GM12878 (cell line): ENCODE measurements at regions not wholly inside any gene's neighbourhood (a gene's known extent, or its start where the extent isn't known, plus 50 kb on each side); places are given as distances from the start of the nearest gene placed in this dataset.

Experiments used
- BMI1 ChIP-seq: fragments of 450-650 bp; IDR thresholded peaks from 2 replicates; pipeline ENCODE4 v1.6.1; 2016; ENCODE audit warnings: mild to moderate bottlenecking, moderate library complexity, borderline replicate concordance
- E2F8 ChIP-seq: fragments of 450-650 bp; IDR thresholded peaks from 2 replicates; pipeline ENCODE4 v1.6.1; 2018; ENCODE audit warnings: mild to moderate bottlenecking, low read depth, moderate library complexity; ENCODE audit not compliant: partially characterized antibody
- HSF1 ChIP-seq: fragments of 150-350 bp; IDR thresholded peaks from 2 replicates; pipeline ENCODE4 v1.6.1; 2014; ENCODE audit warnings: mild to moderate bottlenecking, low read depth, low read length
- KDM1A ChIP-seq: fragments of 200-600 bp; sonication (generic); IDR thresholded peaks from 2 replicates; pipeline ENCODE4 v1.6.1; 2016; ENCODE audit warnings: borderline replicate concordance
- PBX3 ChIP-seq: IDR thresholded peaks from 2 replicates; pipeline ENCODE4 v1.6.1; 2011; ENCODE audit warnings: mild to moderate bottlenecking, low read depth, low read length, moderate library complexity; ENCODE audit not compliant: insufficient replicate concordance
- POU2F2 ChIP-seq: IDR thresholded peaks from 3 replicates; pipeline ENCODE4 v1.6.1; 2011; ENCODE audit warnings: low read depth, mild to moderate bottlenecking, low read length, borderline replicate concordance
- SMAD5 ChIP-seq: IDR thresholded peaks from 2 replicates; pipeline ENCODE4 v1.6.1; 2016; ENCODE audit warnings: antibody characterized with exemption, low read depth
- TCF3 ChIP-seq: IDR thresholded peaks from 2 replicates; pipeline ENCODE4 v1.6.1; 2012; ENCODE audit warnings: low read depth, mild to moderate bottlenecking, low read length, borderline replicate concordance; ENCODE audit not compliant: insufficient read depth
- USF1 ChIP-seq: IDR thresholded peaks from 2 replicates; pipeline ENCODE4 v1.6.1; 2011; ENCODE audit warnings: borderline replicate concordance, low read depth, mild to moderate bottlenecking, moderate library complexity, mixed read lengths, low read length; ENCODE audit not compliant: insufficient read depth; ENCODE audit errors: extremely low read length
- ZZZ3 ChIP-seq: IDR thresholded peaks from 2 replicates; pipeline ENCODE4 v1.6.1; 2011; ENCODE audit warnings: low read depth; ENCODE audit not compliant: control insufficient read depth, insufficient read length

- no peak for TF ChIP-seq PBX3
- TF ChIP-seq USF1: no peak
- no peak for TF ChIP-seq BMI1
- TF ChIP-seq SMAD5: no peak
- TF ChIP-seq POU2F2: no peak
- TF ChIP-seq TCF3: no peak
- TF ChIP-seq KDM1A: no peak
- TF ChIP-seq ZZZ3: no peak
- TF ChIP-seq E2F8: no peak
- no peak for TF ChIP-seq HSF1
These were observed 58.2 kb upstream of the THY1 start (continued) for GRCh38 chr11:119481021-119481666.
